ENCODE measurements at regions not wholly inside any gene's neighbourhood (a gene's known extent, or its start where the extent isn't known, plus 50 kb on each side); places are given as distances from the start of the nearest gene placed in this dataset.
"Not testable (repeated sequence)": the region's sequence is repeated elsewhere in the genome, so short reads cannot be mapped to it uniquely, and the experiment has no call there.

DNA sequence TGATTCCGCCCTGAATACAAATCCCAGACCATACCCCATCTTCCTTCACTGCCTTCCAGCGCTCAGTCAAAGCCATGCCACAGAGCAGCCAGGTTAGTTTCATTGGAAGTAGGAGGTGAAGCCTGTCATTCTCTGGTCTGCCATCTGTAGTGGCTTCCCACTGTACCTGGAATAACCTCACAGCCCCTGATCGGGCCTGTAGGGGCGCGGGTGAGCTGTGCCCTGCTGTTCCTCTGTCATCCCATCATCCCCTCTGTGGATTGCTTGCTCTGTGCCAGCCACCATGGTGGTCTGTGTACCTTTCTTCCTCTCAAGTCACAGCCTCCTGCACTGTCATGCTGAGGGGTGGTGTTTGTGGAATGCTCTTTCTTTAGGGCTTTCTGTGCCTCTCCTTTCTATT lies 155.1 kb downstream of the ZNF22 start:
- DNase-seq (ENCODE audit: low read depth), result no peak
- H3K4me3 ChIP-seq (ENCODE audit: low read depth, low read length), result no peak overlapping the region
- TF ChIP-seq, protein P1, sequence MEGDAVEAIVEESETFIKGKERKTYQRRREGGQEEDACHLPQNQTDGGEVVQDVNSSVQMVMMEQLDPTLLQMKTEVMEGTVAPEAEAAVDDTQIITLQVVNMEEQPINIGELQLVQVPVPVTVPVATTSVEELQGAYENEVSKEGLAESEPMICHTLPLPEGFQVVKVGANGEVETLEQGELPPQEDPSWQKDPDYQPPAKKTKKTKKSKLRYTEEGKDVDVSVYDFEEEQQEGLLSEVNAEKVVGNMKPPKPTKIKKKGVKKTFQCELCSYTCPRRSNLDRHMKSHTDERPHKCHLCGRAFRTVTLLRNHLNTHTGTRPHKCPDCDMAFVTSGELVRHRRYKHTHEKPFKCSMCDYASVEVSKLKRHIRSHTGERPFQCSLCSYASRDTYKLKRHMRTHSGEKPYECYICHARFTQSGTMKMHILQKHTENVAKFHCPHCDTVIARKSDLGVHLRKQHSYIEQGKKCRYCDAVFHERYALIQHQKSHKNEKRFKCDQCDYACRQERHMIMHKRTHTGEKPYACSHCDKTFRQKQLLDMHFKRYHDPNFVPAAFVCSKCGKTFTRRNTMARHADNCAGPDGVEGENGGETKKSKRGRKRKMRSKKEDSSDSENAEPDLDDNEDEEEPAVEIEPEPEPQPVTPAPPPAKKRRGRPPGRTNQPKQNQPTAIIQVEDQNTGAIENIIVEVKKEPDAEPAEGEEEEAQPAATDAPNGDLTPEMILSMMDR (IDR thresholded peaks at IDR 0.05; ENCODE audit: insufficient read depth, low read length), result no peak

DNA sequence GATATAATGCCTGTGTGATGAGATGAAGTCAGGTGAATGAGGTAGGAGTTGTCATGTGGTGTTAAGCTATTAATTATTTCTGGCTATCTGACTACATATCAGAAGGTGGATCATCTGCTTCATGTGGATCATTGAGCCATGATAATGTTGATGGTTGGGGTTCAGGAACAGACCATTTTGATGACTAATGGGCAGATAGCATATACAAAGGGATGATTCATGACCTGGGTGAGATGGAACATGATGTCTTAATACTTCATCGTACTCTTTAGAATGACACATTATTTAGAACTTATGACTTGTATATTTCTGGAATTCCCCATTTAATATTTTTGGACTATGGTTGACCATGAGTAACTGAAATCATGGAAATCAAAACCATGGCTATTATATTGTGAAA lies 155.1 kb downstream of the OR13A1 start:
- TF ChIP-seq, protein P1 (IDR thresholded peaks at IDR 0.05; ENCODE audit: insufficient read depth, low read length), result no peak
- peak; percentile 8 for DNase-seq (ENCODE audit: low read depth)
- H3K4me3 ChIP-seq (ENCODE audit: low read depth, low read length), result no peak overlapping the region

DNA sequence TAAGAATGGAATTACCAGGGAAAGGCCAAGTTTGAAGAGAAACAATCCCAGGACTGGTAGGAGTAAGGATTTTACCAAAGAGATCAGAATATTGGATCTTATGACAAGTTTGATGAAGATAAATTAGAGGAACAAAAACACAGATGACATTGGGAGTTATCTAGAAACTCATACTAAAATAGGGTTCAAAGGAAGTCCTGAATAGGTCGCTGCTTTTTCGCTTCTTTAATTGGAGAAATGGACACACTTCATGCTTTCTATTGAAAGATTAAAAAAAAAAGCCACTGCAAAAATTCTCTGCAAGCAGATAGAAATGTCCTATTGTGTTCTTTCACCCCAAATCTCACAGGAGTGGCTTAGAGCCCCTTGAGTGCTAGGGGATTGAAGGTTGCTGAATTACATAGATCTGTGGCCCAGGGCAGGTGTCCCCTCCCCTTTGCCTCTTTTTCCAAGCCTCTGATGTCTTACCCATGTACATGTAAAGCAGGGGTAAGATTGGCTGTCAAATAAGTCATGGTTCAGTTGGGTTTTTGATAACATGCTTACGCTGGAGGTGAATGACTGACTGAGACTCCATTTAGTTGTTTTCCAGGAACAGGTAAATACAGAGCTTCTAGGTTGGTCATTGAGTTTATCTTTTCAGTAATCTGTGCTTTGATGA lies 152.0 kb downstream of the OR13A1 start:
- no peak for DNase-seq (ENCODE audit: low read depth)
- H3K4me3 ChIP-seq (ENCODE audit: low read depth, low read length), result no peak overlapping the region
- TF ChIP-seq, protein P1 (IDR thresholded peaks at IDR 0.05; ENCODE audit: insufficient read depth, low read length), result no peak

DNA sequence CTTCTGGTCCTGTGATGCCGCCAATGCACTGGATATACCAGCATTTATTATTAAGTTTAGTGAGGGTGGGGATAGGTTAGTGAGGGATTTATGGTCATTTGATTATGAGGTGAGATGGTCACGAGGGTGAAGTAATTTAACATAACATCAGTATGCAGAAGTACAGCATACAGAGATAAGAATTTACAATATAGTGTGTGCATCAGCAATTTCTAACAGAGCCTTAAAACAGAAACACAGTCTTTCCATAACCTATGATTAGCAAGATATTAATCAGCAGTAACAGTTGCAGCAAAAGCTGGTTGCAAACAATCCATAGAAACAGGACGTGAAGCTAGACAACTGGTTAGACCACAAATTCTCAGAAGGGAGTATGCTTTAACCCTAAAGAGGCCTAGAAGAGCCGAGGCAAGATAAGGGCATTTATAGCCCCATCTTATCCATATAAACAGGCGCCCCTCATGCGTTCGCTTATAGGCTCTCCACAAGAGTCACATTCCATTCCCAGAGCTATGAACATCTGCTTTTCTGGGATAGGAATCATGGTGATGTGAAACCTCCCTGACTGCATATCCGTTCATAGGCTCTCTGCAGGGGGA lies 139.8 kb downstream of the OR13A1 start:
- not testable (repeated sequence) for H3K4me3 ChIP-seq (ENCODE audit: low read depth, low read length); DNase-seq (ENCODE audit: low read depth)

DNA sequence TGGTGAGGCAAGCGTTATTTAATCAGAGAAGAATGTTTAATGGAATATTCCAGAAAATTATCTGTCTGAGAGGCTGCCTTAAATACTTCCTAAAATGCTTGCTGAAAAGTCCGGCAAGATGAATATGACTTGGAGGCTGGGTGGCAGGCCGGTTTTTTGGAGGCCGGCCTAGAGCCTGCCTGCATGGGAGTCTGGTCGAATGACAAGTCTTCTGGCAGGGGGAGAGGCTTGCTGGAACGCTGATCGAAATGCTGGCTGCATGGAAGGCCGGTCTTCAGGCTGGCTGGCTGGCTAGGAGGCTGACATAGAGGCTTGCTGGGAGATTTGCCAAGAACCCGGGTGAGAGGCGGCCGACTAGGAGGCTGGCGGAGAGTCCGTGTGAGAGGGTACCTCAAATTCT lies 135.7 kb downstream of the OR13A1 start:
- TF ChIP-seq, protein P1 (IDR thresholded peaks at IDR 0.05; ENCODE audit: insufficient read depth, low read length), result no peak
- peak; percentile 69 for DNase-seq (ENCODE audit: low read depth)
- H3K4me3 ChIP-seq (ENCODE audit: low read depth, low read length), result no peak overlapping the region

DNA sequence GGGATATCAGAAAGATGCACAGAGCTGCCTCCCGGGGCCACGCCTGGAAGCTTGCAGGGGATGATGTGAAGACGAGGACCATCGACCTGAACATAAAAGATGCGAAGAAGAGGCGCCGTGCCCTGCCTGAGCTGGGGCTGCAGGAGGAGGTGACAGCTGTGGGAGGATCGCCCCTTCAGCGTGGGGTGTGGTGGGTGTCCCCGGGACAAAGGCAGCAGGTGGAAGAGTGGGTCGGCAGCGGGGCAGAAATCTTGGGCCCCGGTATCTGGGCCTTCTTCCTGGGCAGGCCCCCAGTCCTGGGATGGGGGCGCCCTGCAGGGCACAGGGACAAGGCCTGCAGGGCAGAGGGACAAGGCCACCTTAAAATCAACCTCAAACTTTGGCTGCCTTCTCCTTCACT lies 134.9 kb downstream of the OR13A1 start:
- H3K4me3 ChIP-seq (ENCODE audit: low read depth, low read length), result no peak overlapping the region
- DNase-seq (ENCODE audit: low read depth), result no peak
- TF ChIP-seq, protein P1 (IDR thresholded peaks at IDR 0.05; ENCODE audit: insufficient read depth, low read length), result no peak

DNA sequence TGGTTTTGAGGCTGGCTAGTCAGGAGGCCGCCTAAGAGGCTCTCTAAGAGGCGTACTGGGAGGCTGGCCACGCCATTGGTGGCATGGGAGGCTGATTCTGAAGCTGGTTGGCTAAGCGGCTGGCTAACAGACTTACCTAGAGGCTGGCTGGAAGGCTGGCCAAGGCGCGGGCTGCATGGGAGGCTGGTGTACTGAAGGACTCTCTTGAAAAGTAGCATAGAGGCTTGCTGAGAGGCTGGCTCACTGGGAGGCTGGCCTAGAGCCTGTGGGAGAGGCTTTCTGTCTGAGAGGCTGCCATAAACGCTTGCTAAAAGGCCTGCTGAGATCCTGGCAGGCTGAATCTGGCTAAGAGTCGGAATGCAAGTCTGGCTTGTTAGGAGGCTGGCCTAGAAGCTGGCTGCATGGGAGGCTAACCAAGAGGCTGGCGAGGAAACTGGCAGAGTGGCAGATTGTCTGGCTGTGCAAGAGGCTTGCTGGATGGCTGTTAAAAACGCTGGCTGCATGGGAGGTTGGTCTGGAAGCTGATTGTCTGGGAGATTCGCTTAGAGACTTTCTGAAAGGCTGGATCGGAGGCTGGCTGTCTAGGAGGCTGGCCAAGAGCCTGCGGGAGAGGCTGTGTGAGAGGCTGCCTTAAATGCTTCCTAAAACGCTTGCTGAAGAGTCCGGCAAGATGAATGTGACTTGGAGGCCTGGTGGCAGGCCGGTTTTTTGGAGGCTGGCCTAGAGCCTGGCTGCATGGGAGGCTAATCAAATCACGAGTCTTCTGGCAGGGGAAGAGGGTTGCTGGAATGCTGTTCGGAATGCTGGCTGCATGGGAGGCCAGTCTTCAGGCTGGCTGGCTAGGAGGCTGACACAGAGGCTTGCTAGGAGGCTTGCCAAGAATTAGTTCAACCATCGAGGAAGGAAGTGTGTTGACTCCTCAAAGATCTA lies 134.2 kb downstream of the OR13A1 start:
- H3K4me3 ChIP-seq (ENCODE audit: low read depth, low read length), result no peak overlapping the region
- TF ChIP-seq, protein P1 (IDR thresholded peaks at IDR 0.05; ENCODE audit: insufficient read depth, low read length), result no peak
- DNase-seq (ENCODE audit: low read depth), result peak; percentile 84
